ENCODE measurements at regions not wholly inside any gene's neighbourhood (a gene's known extent, or its start where the extent isn't known, plus 50 kb on each side); places are given as distances from the start of the nearest gene placed in this dataset.

DNA sequence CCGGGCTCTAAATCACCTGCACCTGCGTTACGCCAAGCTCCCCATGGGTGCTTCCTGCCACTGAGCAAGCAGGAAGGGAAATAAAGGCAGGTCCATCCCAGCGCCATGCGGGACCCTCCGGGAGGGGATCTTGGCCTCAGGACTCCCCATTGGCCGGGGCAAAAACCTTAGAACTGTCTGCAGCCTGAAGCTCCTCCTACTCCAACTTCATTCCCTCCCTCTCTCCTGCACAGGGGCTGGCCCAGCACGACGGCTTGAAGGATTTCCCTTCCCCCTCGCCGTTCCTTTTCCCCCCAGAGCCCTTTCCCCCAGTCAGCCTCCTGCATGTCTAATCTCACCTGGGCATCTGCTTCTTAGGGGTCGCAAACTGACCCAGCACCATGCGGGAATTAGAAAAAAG, 137.2 kb upstream of the NCOR2 start:
- peaks cover 5% of the 10 kb centered on the region for H3K36me3 Mint-ChIP-seq
- no peak overlapping the region for H3K27ac Mint-ChIP-seq
- peaks cover 36% of the 10 kb centered on the region for H3K4me1 Mint-ChIP-seq (ENCODE audit: unreplicated experiment)
- DNase-seq (ENCODE audit: extremely low spot score, unreplicated experiment), result no peak
- H3K27me3 Mint-ChIP-seq, result peaks cover 4% of the 10 kb centered on the region
- TF ChIP-seq, protein P1, sequence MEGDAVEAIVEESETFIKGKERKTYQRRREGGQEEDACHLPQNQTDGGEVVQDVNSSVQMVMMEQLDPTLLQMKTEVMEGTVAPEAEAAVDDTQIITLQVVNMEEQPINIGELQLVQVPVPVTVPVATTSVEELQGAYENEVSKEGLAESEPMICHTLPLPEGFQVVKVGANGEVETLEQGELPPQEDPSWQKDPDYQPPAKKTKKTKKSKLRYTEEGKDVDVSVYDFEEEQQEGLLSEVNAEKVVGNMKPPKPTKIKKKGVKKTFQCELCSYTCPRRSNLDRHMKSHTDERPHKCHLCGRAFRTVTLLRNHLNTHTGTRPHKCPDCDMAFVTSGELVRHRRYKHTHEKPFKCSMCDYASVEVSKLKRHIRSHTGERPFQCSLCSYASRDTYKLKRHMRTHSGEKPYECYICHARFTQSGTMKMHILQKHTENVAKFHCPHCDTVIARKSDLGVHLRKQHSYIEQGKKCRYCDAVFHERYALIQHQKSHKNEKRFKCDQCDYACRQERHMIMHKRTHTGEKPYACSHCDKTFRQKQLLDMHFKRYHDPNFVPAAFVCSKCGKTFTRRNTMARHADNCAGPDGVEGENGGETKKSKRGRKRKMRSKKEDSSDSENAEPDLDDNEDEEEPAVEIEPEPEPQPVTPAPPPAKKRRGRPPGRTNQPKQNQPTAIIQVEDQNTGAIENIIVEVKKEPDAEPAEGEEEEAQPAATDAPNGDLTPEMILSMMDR (conservative IDR thresholded peaks at IDR 0.05), result no peak
- no peak overlapping the region for H3K4me3 Mint-ChIP-seq
- no peaks in the 10 kb centered on the region for H3K9me3 Mint-ChIP-seq

DNA sequence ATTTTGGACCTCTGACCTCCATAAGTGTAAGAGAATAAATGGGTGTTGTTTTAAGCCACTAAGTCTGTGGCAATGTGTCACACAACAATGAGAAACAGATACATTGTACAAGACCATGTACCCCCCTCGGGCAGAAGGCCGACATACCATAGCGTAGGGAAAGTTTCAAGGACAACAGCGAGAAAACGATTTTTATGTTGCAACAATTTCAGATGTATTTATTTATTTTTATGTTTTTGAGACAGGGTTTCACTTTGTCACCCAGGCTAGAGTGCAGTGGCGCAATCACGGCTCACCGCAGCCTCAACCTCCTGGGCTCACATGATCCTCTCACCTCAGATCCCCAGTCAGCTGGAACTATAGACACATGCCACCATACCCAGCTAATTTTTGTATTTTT, 136.4 kb upstream of the NCOR2 start:
- H3K4me3 Mint-ChIP-seq, result peak overlapping the region; percentile 7
- H3K27me3 Mint-ChIP-seq, result peaks cover 4% of the 10 kb centered on the region
- TF ChIP-seq, protein P1 (conservative IDR thresholded peaks at IDR 0.05), result no peak
- peaks cover 5% of the 10 kb centered on the region for H3K36me3 Mint-ChIP-seq
- DNase-seq (ENCODE audit: extremely low spot score, unreplicated experiment), result no peak
- H3K27ac Mint-ChIP-seq, result peak overlapping the region; percentile 36
- H3K4me1 Mint-ChIP-seq (ENCODE audit: unreplicated experiment), result peaks cover 37% of the 10 kb centered on the region
- H3K9me3 Mint-ChIP-seq, result no peaks in the 10 kb centered on the region

DNA sequence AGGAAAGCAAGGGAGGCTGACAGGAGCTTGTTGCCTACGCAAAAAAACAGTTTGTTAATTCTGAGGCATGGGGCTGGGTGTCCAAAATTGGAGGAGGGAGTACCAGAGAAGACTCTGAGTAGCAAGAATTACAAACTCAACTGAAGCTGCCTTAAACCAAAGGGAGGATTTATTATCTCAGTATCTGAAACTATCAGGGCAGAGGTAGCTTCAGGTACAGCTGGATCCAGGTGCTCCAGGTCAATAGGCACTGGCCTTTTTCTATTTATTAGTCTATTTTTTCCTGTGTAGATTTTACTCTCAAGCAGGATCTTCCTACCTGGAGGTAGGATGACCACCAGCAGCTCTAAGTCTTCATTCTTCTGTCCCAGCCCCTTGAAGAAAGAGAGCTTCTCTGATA, 135.3 kb upstream of the NCOR2 start:
- Mint-ChIP-seq H3K36me3 (peaks cover 5% of the 10 kb centered on the region), H3K9me3 (no peaks in the 10 kb centered on the region), H3K4me1 (ENCODE audit: unreplicated experiment) (peaks cover 46% of the 10 kb centered on the region), H3K27ac (no peak overlapping the region), H3K27me3 (peaks cover 4% of the 10 kb centered on the region), H3K4me3 (no peak overlapping the region)
- TF ChIP-seq, protein P1 (conservative IDR thresholded peaks at IDR 0.05), result no peak
- DNase-seq (ENCODE audit: extremely low spot score, unreplicated experiment), result no peak

DNA sequence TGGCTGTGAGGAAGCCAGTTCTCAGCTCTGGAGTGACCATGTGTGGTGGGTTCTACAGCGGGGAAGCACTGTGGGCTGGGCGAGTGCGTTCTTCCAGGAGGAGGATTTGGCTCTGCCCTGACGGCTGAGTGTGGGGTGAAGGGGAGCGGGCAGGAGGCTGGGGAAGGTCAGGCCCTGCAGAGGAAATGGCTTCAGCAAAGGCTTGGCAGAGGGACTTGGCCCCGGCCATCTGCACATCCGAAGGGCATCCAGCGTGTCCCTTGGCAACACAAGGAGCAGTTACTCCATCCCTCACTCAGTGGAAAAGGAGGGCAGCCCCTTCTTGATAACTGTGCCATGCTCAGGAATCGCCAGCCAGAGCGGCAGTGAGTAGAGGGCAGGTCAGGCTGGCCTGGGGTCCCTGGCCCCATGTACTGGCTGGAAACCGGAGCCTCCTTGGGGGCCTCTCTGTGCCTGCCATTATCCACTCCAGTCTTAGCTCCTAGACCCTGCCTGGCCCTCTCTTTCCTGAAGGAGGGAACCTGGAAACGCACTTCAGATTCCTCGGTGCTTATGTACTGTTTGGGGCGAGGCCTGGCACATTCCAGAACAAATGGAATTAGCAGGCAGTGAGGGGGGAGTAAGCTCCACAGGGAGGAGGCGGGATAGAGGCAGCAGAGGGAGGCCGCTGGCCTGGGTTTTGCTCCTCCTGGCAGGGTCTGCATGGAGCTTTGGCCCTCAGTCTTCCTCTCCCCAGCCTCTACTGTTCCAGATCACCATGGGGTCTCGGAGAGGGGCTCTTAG, 133.6 kb upstream of the NCOR2 start:
- DNase-seq (ENCODE audit: extremely low spot score, unreplicated experiment), result no peak
- TF ChIP-seq, protein P1 (conservative IDR thresholded peaks at IDR 0.05), result no peak
- no peak overlapping the region for H3K4me3 Mint-ChIP-seq
- H3K27me3 Mint-ChIP-seq, result peaks cover 4% of the 10 kb centered on the region
- no peaks in the 10 kb centered on the region for H3K9me3 Mint-ChIP-seq
- peak overlapping the region; percentile 73 for H3K27ac Mint-ChIP-seq
- no peaks in the 10 kb centered on the region for H3K36me3 Mint-ChIP-seq
- H3K4me1 Mint-ChIP-seq (ENCODE audit: unreplicated experiment), result peaks cover 42% of the 10 kb centered on the region

DNA sequence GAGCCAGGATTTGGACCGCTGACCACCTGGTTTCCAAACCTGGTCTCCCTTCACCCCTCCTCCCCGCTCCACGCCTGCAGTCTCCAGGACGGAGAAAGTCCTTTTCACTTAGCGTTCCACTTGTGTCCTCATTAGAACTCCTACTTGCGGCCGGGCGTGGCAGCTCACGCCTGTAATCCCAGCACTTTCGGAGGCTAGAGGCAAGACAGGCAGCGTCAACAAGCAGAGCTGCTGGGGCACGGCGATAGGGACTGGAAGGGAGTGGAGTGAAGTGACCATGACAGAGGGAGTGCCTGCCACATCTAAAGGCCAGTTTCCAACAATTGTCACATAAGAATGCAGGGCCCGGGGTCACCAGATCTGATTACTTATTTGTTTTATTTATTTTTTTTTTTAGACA, 132.5 kb upstream of the NCOR2 start:
- no peak for DNase-seq (ENCODE audit: extremely low spot score, unreplicated experiment)
- H3K36me3 Mint-ChIP-seq, result no peaks in the 10 kb centered on the region

More for the DNA sequence above, 132.5 kb upstream of the NCOR2 start:
- Mint-ChIP-seq H3K9me3 (no peaks in the 10 kb centered on the region), H3K4me3 (no peak overlapping the region), H3K27me3 (peaks cover 4% of the 10 kb centered on the region), H3K4me1 (ENCODE audit: unreplicated experiment) (peaks cover 35% of the 10 kb centered on the region), H3K27ac (peak overlapping the region; percentile 67)
- TF ChIP-seq, protein P1 (conservative IDR thresholded peaks at IDR 0.05), result no peak

Measured in type B pancreatic cell (in vitro differentiated cells).